H1 (cell line): ENCODE measurements at regions not wholly inside any gene's neighbourhood (a gene's known extent, or its start where the extent isn't known, plus 50 kb on each side); places are given as distances from the start of the nearest gene placed in this dataset.
"Not testable (repeated sequence)": the region's sequence is repeated elsewhere in the genome, so short reads cannot be mapped to it uniquely, and the experiment has no call there.

Experiments
- CHD2 ChIP-seq: IDR thresholded peaks from 2 replicates; pipeline ENCODE4 v1.6.1; 2012; ENCODE audit warnings: low read length, improper control_type of control experiment
- HDAC2 ChIP-seq, 2 experiments: fragments of 300-600 bp in 1 of 2; sonication (generic) in 1 of 2; IDR thresholded peaks; 2 replicates each; pipeline ENCODE4 v1.6.1; 2011 to 2012; ENCODE audit warnings: low read depth in 2 of 2, low read length in 2 of 2, mild to moderate bottlenecking in 2 of 2, moderate library complexity in 2 of 2, borderline replicate concordance in 1 of 2, inconsistent platforms in 1 of 2
- JUN ChIP-seq: IDR thresholded peaks from 2 replicates; pipeline ENCODE4 v1.6.1; 2011; ENCODE audit warnings: low read depth, mild to moderate bottlenecking, improper control_type of control experiment, low read length
- TAF1 ChIP-seq: IDR thresholded peaks from 2 replicates; pipeline ENCODE4 v1.6.1; 2011; ENCODE audit warnings: mild to moderate bottlenecking, low read depth, low read length
- TF ChIP-seq, protein P1 (sequence below): IDR thresholded peaks from 2 replicates; pipeline ENCODE4 v1.6.1; 2012; ENCODE audit warnings: inconsistent platforms
- TF ChIP-seq, protein P2 (sequence below), 3 experiments: IDR thresholded peaks; 1 replicate in 2 of 3; 2 replicates in 1 of 3; pipeline versions ENCODE4 v1.5.1 to v1.6.1; 2011; ENCODE audit warnings: low read length in 3 of 3, mild to moderate bottlenecking in 3 of 3, inconsistent platforms in 2 of 3, low read depth in 1 of 3, moderate library complexity in 1 of 3; ENCODE audit not compliant: insufficient read depth in 1 of 3; ENCODE audit errors: control extremely low read depth in 1 of 3

DNA sequence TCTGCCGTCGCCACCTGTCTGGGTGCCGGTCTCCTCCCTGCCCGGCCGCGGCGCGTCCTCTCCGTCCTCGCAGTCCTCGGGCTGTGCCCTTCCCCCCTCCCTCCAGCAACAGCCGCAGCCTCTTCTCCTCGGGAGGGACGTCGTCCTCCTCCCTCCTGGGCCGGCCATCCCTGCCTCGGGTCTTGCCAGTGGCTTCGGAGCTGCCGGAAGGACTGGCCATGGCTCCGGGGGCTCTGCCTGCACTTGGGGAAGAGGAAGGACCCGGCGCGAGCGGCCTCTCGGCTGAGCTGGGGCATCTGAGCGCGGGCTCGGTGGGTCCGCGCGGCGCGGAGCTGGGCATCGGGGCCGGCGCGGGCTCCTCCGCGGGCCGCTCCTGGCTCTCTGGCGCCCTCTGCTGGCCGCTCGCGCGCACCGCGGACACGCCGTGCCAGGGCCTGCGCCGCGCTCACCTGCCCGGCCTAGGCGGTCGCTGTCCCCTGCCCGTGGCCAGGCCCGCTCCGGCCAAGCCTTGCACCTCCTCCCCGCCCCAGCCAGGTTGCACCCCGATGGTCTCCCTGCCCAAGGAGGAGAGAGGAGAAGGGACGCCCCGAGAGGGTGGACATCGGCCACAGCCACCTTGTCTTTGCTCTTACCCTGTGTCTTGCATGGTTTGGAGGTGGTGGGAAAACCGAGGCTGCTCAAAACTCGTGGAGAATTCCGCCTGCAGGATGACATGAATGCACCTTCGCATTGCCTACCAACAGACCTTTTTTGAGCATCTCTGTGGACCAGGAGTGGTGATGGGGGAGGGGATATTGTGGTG, 83.9 kb upstream of the FRG2C start:
- TF ChIP-seq, protein P1, sequence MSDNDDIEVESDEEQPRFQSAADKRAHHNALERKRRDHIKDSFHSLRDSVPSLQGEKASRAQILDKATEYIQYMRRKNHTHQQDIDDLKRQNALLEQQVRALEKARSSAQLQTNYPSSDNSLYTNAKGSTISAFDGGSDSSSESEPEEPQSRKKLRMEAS = not testable (repeated sequence)
- TF ChIP-seq TAF1 = 0 out of 2 replicates have a peak, but pooled peaks have one; percentile 17
- TF ChIP-seq, protein P2, sequence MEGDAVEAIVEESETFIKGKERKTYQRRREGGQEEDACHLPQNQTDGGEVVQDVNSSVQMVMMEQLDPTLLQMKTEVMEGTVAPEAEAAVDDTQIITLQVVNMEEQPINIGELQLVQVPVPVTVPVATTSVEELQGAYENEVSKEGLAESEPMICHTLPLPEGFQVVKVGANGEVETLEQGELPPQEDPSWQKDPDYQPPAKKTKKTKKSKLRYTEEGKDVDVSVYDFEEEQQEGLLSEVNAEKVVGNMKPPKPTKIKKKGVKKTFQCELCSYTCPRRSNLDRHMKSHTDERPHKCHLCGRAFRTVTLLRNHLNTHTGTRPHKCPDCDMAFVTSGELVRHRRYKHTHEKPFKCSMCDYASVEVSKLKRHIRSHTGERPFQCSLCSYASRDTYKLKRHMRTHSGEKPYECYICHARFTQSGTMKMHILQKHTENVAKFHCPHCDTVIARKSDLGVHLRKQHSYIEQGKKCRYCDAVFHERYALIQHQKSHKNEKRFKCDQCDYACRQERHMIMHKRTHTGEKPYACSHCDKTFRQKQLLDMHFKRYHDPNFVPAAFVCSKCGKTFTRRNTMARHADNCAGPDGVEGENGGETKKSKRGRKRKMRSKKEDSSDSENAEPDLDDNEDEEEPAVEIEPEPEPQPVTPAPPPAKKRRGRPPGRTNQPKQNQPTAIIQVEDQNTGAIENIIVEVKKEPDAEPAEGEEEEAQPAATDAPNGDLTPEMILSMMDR (IDR thresholded peaks at IDR 0.05; ENCODE audit: control extremely low read depth in 1 of 3, insufficient read depth in 1 of 3, low read depth in 1 of 3, low read length in 3 of 3) = peak; percentile 39 to 45 (median 45); a peak in 3 of 4 replicates
- TF ChIP-seq JUN; CHD2; HDAC2 (IDR thresholded peaks at IDR 0.05; ENCODE audit: borderline replicate concordance in 1 of 2, low read depth in 2 of 2, low read length in 2 of 2): not testable (repeated sequence)
